Keratinocyte (primary cell): ENCODE measurements at regions not wholly inside any gene's neighbourhood (a gene's known extent, or its start where the extent isn't known, plus 50 kb on each side); places are given as distances from the start of the nearest gene placed in this dataset.

ENCODE experiments used
- DNase-seq: peaks from one replicate; pipeline ENCODE4 v3.0.0-alpha.2; 2011; ENCODE audit warnings: low read depth, missing footprints, low spot score
- FAIRE-seq: peaks from 2 replicates; lab custom pipeline; 2011; peaks lifted over from hg19 to GRCh38; lab: Jason Lieb, UNC
- H2AFZ ChIP-seq: 2 replicates; pipeline ENCODE4 v1.6.0; 2012; ENCODE audit warnings: low read length, control low read depth, inconsistent platforms; ENCODE audit not compliant: control insufficient read depth
- H3K27ac ChIP-seq: 2 replicates; pipeline ENCODE4 v1.5.1; 2011; ENCODE audit warnings: low read length; ENCODE audit not compliant: control insufficient read depth, insufficient read depth
- H3K27me3 ChIP-seq: 3 replicates; pipeline ENCODE4 v1.6.0; 2011; ENCODE audit warnings: low read length; ENCODE audit not compliant: control insufficient read depth, insufficient read depth; ENCODE audit errors: extremely low read depth
- H3K36me3 ChIP-seq, 2 experiments: 2 replicates in 1 of 2; 3 replicates in 1 of 2; pipeline ENCODE4 v1.5.1; 2011; ENCODE audit warnings: low read length in 2 of 2, mild to moderate bottlenecking in 1 of 2; ENCODE audit not compliant: control insufficient read depth in 2 of 2, insufficient read depth in 2 of 2; ENCODE audit errors: extremely low read depth in 1 of 2
- H3K4me1 ChIP-seq: 3 replicates; pipeline ENCODE4 v1.5.1; 2011; ENCODE audit warnings: low read length; ENCODE audit not compliant: control insufficient read depth, insufficient read depth; ENCODE audit errors: extremely low read depth
- H3K4me2 ChIP-seq: 3 replicates; pipeline ENCODE4 v1.6.0; 2011; ENCODE audit warnings: low read depth, low read length; ENCODE audit not compliant: control insufficient read depth, insufficient read depth; ENCODE audit errors: extremely low read depth
- H3K4me3 ChIP-seq, 3 experiments: fragments of 200-600 bp in 1 of 3; sonication (generic) in 1 of 3; 2 replicates in 2 of 3; 3 replicates in 1 of 3; pipeline ENCODE4 v1.5.1; 2011 to 2016; ENCODE audit warnings: low read length in 3 of 3, mild to moderate bottlenecking in 3 of 3, control low read depth in 2 of 3, inconsistent platforms in 1 of 3, low read depth in 1 of 3, mixed read lengths in 1 of 3, mixed run types in 1 of 3, moderate library complexity in 1 of 3; ENCODE audit not compliant: control insufficient read depth in 2 of 3, insufficient read depth in 2 of 3; ENCODE audit errors: extremely low read depth in 1 of 3
- H3K79me2 ChIP-seq: 2 replicates; pipeline ENCODE4 v1.6.0; 2012; ENCODE audit warnings: low read length; ENCODE audit not compliant: control insufficient read depth, insufficient read depth
- H3K9ac ChIP-seq: 3 replicates; pipeline ENCODE4 v1.6.0; 2011; ENCODE audit warnings: low read length; ENCODE audit not compliant: control insufficient read depth, insufficient read depth; ENCODE audit errors: extremely low read depth
- H3K9me1 ChIP-seq: 3 replicates; pipeline ENCODE4 v1.6.0; 2011; ENCODE audit warnings: low read length; ENCODE audit not compliant: control insufficient read depth, insufficient read depth; ENCODE audit errors: extremely low read depth
- H3K9me3 ChIP-seq: 2 replicates; pipeline ENCODE4 v1.5.1; 2012; ENCODE audit warnings: low read depth, low read length; ENCODE audit not compliant: control insufficient read depth
- H4K20me1 ChIP-seq: 3 replicates; pipeline ENCODE4 v1.6.0; 2011; ENCODE audit warnings: low read length; ENCODE audit not compliant: control insufficient read depth, insufficient read depth; ENCODE audit errors: extremely low read depth
- EZH2 ChIP-seq: IDR thresholded peaks from one replicate; pipeline ENCODE4 v1.6.1; 2012; ENCODE audit warnings: inconsistent platforms, mild to moderate bottlenecking, low read length, moderate library complexity
- dilution Hi-C: fragments of 300-500 bp; cut with MboI; formaldehyde crosslinking; loops from one replicate; pipeline ENCODE4 v1.7.0; 2020; ENCODE audit warnings: low sequenced_read_pairs; ENCODE audit not compliant: extremely low pct_ligation_motif_present
- TF ChIP-seq, protein P1 (sequence below), 3 experiments: IDR thresholded peaks in 1 of 3; conservative IDR thresholded peaks in 1 of 3; optimal IDR thresholded peaks in 1 of 3; 2 replicates in 2 of 3; 3 replicates in 1 of 3; pipeline versions ENCODE3 to v1.5.1; 2011; ENCODE audit warnings: low read length in 3 of 3, mild to moderate bottlenecking in 3 of 3, moderate library complexity in 2 of 3, control low read depth in 1 of 3, inconsistent platforms in 1 of 3; ENCODE audit not compliant: insufficient read depth in 2 of 3; ENCODE audit errors: extremely low read depth in 1 of 3

DNA sequence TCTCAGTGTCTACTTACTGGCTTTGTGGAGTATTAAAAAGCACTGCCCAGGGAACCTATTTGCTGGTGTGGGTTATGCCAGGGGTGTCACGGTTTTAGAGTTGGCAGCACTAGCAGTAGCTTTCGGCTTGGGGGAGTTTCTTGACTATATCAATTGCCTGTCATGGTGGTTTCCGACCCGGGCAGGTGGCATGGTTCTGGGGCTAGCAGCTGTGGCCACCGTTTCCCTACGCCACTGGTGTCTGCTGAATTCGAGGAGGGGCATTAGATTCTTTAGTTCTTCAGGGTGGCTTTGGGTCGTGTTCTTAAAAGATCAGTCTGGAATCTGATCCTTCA is 55.6 kb upstream of the FOXC1 start:
- dilution Hi-C loops, result no loop called here
- no peak overlapping the region for H3K9ac ChIP-seq
- no peaks in the 10 kb centered on the region for H3K36me3 ChIP-seq
- peaks cover 4% of the 10 kb centered on the region for H3K27me3 ChIP-seq
- H3K4me1 ChIP-seq, result no peaks in the 10 kb centered on the region
- no peaks in the 10 kb centered on the region for H3K9me1 ChIP-seq
- peak overlapping the region; percentile 90 for H2AFZ ChIP-seq
- FAIRE-seq, result no peak
- no peaks in the 10 kb centered on the region for H4K20me1 ChIP-seq
- H3K79me2 ChIP-seq, result no peaks in the 10 kb centered on the region
- no peak for TF ChIP-seq EZH2
- TF ChIP-seq, protein P1, sequence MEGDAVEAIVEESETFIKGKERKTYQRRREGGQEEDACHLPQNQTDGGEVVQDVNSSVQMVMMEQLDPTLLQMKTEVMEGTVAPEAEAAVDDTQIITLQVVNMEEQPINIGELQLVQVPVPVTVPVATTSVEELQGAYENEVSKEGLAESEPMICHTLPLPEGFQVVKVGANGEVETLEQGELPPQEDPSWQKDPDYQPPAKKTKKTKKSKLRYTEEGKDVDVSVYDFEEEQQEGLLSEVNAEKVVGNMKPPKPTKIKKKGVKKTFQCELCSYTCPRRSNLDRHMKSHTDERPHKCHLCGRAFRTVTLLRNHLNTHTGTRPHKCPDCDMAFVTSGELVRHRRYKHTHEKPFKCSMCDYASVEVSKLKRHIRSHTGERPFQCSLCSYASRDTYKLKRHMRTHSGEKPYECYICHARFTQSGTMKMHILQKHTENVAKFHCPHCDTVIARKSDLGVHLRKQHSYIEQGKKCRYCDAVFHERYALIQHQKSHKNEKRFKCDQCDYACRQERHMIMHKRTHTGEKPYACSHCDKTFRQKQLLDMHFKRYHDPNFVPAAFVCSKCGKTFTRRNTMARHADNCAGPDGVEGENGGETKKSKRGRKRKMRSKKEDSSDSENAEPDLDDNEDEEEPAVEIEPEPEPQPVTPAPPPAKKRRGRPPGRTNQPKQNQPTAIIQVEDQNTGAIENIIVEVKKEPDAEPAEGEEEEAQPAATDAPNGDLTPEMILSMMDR (optimal IDR thresholded peaks at IDR 0.05 in 1 of 3, IDR thresholded peaks at IDR 0.05 in 1 of 3, conservative IDR thresholded peaks at IDR 0.05 in 1 of 3; ENCODE audit: extremely low read depth in 1 of 3, insufficient read depth in 2 of 3, low read length in 3 of 3), result no peak
- no peaks in the 10 kb centered on the region for H3K9me3 ChIP-seq
- no peak overlapping the region for H3K27ac ChIP-seq
- peak overlapping the region; percentile 93 for H3K4me2 ChIP-seq
- H3K4me3 ChIP-seq, result peak overlapping the region in 1 of 3 experiments; percentile 71
- no peak for DNase-seq

GRCh38 chr6:1554476-1555310 is 55.0 kb upstream of the FOXC1 start:
- dilution Hi-C loops, result no loop called here
- H3K9me1 ChIP-seq, result no peaks in the 10 kb centered on the region
- no peaks in the 10 kb centered on the region for H3K9me3 ChIP-seq
- H4K20me1 ChIP-seq, result no peaks in the 10 kb centered on the region
- peak overlapping the region; percentile 44 to 71 (median 62) for H3K4me3 ChIP-seq
- peak overlapping the region; percentile 60 for H3K9ac ChIP-seq
- TF ChIP-seq EZH2, result no peak
- TF ChIP-seq, protein P1 (optimal IDR thresholded peaks at IDR 0.05 in 1 of 3, IDR thresholded peaks at IDR 0.05 in 1 of 3, conservative IDR thresholded peaks at IDR 0.05 in 1 of 3; ENCODE audit: extremely low read depth in 1 of 3, insufficient read depth in 2 of 3, low read length in 3 of 3), result peak; percentile 70 to 74 (median 70)
- H3K79me2 ChIP-seq, result no peaks in the 10 kb centered on the region
- no peaks in the 10 kb centered on the region for H3K36me3 ChIP-seq
- H3K27me3 ChIP-seq, result peaks cover 4% of the 10 kb centered on the region
- no peaks in the 10 kb centered on the region for H3K4me1 ChIP-seq
- peak overlapping the region; percentile 93 for H3K4me2 ChIP-seq
- FAIRE-seq (no peak), DNase-seq (no peak)
- H3K27ac ChIP-seq, result no peak overlapping the region
- peak overlapping the region; percentile 90 for H2AFZ ChIP-seq
